Naive thymus-derived CD4-positive, alpha-beta T cell (primary cell): ENCODE measurements at regions not wholly inside any gene's neighbourhood (a gene's known extent, or its start where the extent isn't known, plus 50 kb on each side); places are given as distances from the start of the nearest gene placed in this dataset.

Source experiments
- ATAC-seq: fragments of 150-1000 bp; cut with Tn5 transposase; 2 replicates; pipeline ENCODE4 v1.10.0; 2021; ENCODE audit warnings: mild to moderate bottlenecking, moderate library complexity
- CTCF ChIA-PET: fragments of 350-600 bp; sonication (Branson Sonifier 250); formaldehyde crosslinking; loops from one replicate; lab custom pipeline; 2021; ENCODE audit warnings: antibody characterized with exemption; lab: Charles Lee
- POLR2A ChIA-PET: fragments of 350-600 bp; sonication (Branson Sonifier 250); formaldehyde crosslinking; loops from one replicate; lab custom pipeline; 2021; ENCODE audit warnings: antibody characterized with exemption, inconsistent platforms; lab: Charles Lee
- DNase-seq, 9 donors: peaks; one replicate each; pipeline versions ENCODE4 v3.0.0 to v3.0.0-alpha.2; 2020 to 2022; ENCODE audit warnings: mixed read lengths in 1 of 9
- H3K27ac ChIP-seq: one replicate; pipeline ENCODE4 v1.7.0; 2013; ENCODE audit warnings: mild to moderate bottlenecking, low read depth, low read length, moderate library complexity
- H3K27me3 ChIP-seq, 2 donors: one replicate each; pipeline ENCODE4 v1.7.0; 2013; ENCODE audit warnings: low read length in 2 of 2, mild to moderate bottlenecking in 2 of 2, moderate library complexity in 2 of 2; ENCODE audit not compliant: control insufficient read depth in 2 of 2, insufficient read depth in 2 of 2
- H3K36me3 ChIP-seq, 3 experiments: 1 replicate in 2 of 3; 2 replicates in 1 of 3; pipeline ENCODE4 v1.7.0; 2013; ENCODE audit warnings: low read length in 3 of 3, mild to moderate bottlenecking in 3 of 3, moderate library complexity in 1 of 3; ENCODE audit not compliant: insufficient read depth in 3 of 3, control insufficient read depth in 2 of 3
- H3K4me1 ChIP-seq, 2 donors: one replicate each; pipeline ENCODE4 v1.7.0; 2013; ENCODE audit warnings: low read length in 2 of 2, mild to moderate bottlenecking in 2 of 2, moderate library complexity in 1 of 2; ENCODE audit not compliant: control insufficient read depth in 2 of 2, insufficient read depth in 2 of 2
- H3K4me3 ChIP-seq: 2 replicates; pipeline ENCODE4 v1.7.0; 2013; ENCODE audit warnings: mild to moderate bottlenecking, low read length
- H3K9me3 ChIP-seq, 3 experiments: 1 replicate in 2 of 3; 2 replicates in 1 of 3; pipeline ENCODE4 v1.7.0; 2013; ENCODE audit warnings: low read length in 3 of 3; ENCODE audit not compliant: control insufficient read depth in 2 of 3
- H3K27ac Mint-ChIP-seq, 9 donors: one replicate each; pipeline ENCODE4 v1.8.0; 2020 to 2022; ENCODE audit warnings: mixed read lengths in 9 of 9, mild to moderate bottlenecking in 8 of 9, moderate library complexity in 5 of 9, inconsistent platforms in 2 of 9
- H3K27me3 Mint-ChIP-seq, 5 donors: one replicate each; pipeline ENCODE4 v1.8.0; 2021 to 2022; ENCODE audit warnings: mixed read lengths in 5 of 5, mild to moderate bottlenecking in 1 of 5
- H3K36me3 Mint-ChIP-seq, 5 donors: one replicate each; pipeline ENCODE4 v1.8.0; 2020 to 2022; ENCODE audit warnings: mixed read lengths in 5 of 5, mild to moderate bottlenecking in 3 of 5, inconsistent platforms in 1 of 5
- H3K4me1 Mint-ChIP-seq, 7 donors: one replicate each; pipeline ENCODE4 v1.8.0; 2020 to 2022; ENCODE audit warnings: mixed read lengths in 7 of 7, mild to moderate bottlenecking in 3 of 7, inconsistent platforms in 1 of 7
- H3K4me3 Mint-ChIP-seq, 10 donors: one replicate each; pipeline ENCODE4 v1.8.0; 2020 to 2022; ENCODE audit warnings: mild to moderate bottlenecking in 10 of 10, mixed read lengths in 10 of 10, moderate library complexity in 6 of 10, inconsistent platforms in 2 of 10
- H3K9me3 Mint-ChIP-seq, 11 donors: one replicate each; pipeline ENCODE4 v1.8.0; 2020 to 2022; ENCODE audit warnings: mixed read lengths in 11 of 11, mild to moderate bottlenecking in 4 of 11, inconsistent platforms in 1 of 11, moderate library complexity in 1 of 11
- intact Hi-C, 2 donors: fragments of 100-400 bp; cut with micrococcal nuclease; formaldehyde crosslinking; loops; one replicate each; pipeline ENCODE4 v1.15.1; 2023

DNA sequence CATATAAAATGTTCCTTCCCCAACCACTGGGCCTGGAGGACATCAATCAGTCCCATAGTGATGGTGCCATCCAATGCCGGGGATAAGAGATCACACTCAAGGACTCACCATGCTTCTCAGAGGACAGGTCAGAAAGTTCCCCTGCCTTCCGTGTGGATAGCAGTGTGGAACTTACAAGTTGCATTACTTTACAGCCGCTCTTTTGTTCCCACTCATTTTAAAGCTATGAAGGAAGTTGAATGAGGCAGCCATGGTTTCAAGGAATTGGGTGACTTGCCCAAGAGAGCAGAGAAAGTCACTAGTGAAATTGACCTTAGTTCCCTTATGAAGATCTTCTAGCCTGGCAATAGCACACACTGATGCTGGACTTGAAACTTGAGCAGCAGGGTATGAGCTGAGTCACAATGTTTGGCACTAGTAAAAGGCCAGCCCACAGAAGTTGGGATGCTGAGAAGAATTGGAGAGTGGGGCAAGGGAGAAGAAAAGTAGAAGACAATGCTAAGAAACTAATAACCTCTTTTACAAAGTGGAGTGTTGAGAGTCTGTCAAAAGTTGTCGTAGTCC lies 78.7 kb downstream of the CXCL12 start:
- ChIA-PET POLR2A (no interaction called here), CTCF (no interaction called here)
- Histone ChIP-seq H3K9me3 (no peaks in the 10 kb centered on the region), H3K4me3 (no peak overlapping the region), H3K36me3 (no peaks in the 10 kb centered on the region), H3K27me3 (no peaks in the 10 kb centered on the region), H3K4me1 (peaks cover 0 to 2% of the 10 kb centered on the region in 2 donors), H3K27ac (no peak overlapping the region)
- Mint-ChIP-seq H3K36me3 (no peaks in the 10 kb centered on the region), H3K9me3 (peaks cover 0 to 11% (median 3%) of the 10 kb centered on the region in 11 donors), H3K27me3 (peaks cover 0 to 14% (median 2%) of the 10 kb centered on the region in 5 donors), H3K4me3 (no peak overlapping the region), H3K27ac (no peak overlapping the region), H3K4me1 (peaks cover 0 to 6% (median 2%) of the 10 kb centered on the region in 7 donors)
- intact Hi-C loops = loop anchor here in 1 of 2 donors (10.0 kb wide), 1 partner anchor 559 kb away; no protein-coding TSS in a partner anchor
- no peak for ATAC-seq
- no peak for DNase-seq

DNA sequence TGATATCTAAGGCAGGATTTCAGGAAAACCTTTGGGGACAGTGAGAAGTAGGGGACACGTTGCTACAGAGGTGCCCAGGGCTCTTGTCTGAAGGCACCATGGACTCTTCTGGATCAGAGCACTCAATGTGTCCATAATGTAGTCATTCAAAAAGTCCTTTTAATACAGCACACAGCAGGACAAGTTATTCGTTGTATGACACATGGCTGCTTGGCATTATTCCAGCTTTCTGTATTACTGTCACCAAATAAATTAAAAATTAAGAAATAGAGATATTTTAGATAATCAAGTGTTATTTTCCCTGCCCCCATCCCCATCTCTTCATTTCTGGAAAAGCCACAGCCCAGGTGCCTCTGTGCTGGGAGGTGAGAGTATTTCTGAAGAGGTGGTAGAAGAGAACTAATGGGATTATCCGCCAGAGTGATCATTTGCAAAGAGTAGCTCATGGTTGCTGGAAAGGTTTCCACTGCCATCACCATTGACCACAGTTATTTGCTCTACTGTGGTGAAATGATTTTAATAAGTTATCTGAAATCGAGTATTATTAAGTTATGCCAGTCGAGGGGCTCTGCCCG lies 83.0 kb downstream of the CXCL12 start:
- intact Hi-C loops = loop anchor here in 1 of 2 donors (10.0 kb wide), 1 partner anchor 563 kb away; no protein-coding TSS in a partner anchor
- Histone ChIP-seq H3K9me3 (no peaks in the 10 kb centered on the region), H3K27me3 (no peaks in the 10 kb centered on the region), H3K4me3 (no peak overlapping the region), H3K36me3 (no peaks in the 10 kb centered on the region), H3K27ac (no peak overlapping the region), H3K4me1 (no peaks in the 10 kb centered on the region)
- peaks cover 0 to 11% (median 3%) of the 10 kb centered on the region in 11 donors for H3K9me3 Mint-ChIP-seq
- peaks cover 0 to 14% (median 0%) of the 10 kb centered on the region in 5 donors for H3K27me3 Mint-ChIP-seq
- ChIA-PET CTCF (no interaction called here), POLR2A (no interaction called here)
- no peak overlapping the region for H3K27ac Mint-ChIP-seq
- no peak overlapping the region for H3K4me3 Mint-ChIP-seq
- H3K4me1 Mint-ChIP-seq = no peaks in the 10 kb centered on the region
- H3K36me3 Mint-ChIP-seq = no peaks in the 10 kb centered on the region
- DNase-seq (no peak), ATAC-seq (no peak)

DNA sequence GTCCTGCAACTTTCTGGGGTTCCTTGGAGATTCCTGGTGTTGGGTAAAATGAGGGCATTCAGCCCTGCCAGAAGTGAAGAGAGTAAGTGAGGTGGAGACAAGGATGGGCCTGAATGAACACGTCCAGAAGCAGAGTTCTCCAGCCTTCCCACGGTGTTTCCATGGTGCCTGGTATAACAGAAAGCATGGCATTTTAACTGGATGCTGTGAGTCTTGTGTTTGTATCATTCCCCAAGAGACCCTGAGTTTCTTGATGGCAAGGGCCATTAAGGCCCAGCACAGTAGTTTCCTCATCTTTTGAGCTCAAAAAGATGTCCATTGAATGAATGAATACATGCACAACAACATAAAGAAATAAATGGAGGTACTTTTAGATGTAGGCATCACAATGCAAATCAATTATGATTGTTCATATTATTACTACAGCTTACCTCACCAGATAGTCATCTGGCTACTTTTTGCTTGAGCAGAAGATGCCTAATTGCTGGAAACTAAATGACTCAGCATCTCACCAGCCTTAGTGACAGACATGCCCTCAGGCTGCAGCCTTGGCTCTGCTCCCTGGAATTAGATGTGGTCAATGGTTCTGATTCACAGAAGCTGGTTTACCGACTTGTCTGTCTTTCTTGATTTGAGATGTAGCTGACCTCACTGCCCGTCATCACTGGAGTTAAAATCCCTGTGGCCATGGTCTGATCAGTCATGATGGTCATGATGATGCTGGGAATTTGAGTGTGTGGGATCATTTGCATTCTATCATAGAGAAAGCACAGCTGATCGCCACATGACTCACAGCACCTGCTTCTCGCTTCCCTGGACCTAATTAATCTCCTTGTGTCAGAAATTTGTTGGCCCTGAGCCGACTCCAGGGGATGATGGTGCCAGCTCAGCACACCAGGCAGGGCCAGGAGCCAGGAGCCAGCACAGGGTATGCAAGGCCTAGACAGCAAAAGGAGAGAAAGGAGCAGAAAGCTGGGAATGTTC lies 83.9 kb downstream of the CXCL12 start:
- Mint-ChIP-seq H3K27me3 (peaks cover 0 to 20% (median 0%) of the 10 kb centered on the region in 5 donors), H3K9me3 (peaks cover 0 to 8% (median 3%) of the 10 kb centered on the region in 11 donors), H3K4me1 (no peaks in the 10 kb centered on the region), H3K36me3 (no peaks in the 10 kb centered on the region), H3K4me3 (no peak overlapping the region), H3K27ac (no peak overlapping the region)
- ChIA-PET POLR2A (no interaction called here), CTCF (no interaction called here)
- Histone ChIP-seq H3K27ac (no peak overlapping the region), H3K4me3 (no peak overlapping the region), H3K36me3 (no peaks in the 10 kb centered on the region), H3K4me1 (no peaks in the 10 kb centered on the region), H3K27me3 (no peaks in the 10 kb centered on the region), H3K9me3 (no peaks in the 10 kb centered on the region)
- intact Hi-C loops = loop anchor here in 1 of 2 donors (10.0 kb wide), 1 partner anchor 564 kb away; no protein-coding TSS in a partner anchor
- ATAC-seq (no peak), DNase-seq (no peak)

- Histone ChIP-seq H3K4me1 (no peaks in the 10 kb centered on the region), H3K9me3 (no peaks in the 10 kb centered on the region), H3K36me3 (no peaks in the 10 kb centered on the region), H3K27me3 (no peaks in the 10 kb centered on the region), H3K27ac (no peak overlapping the region), H3K4me3 (no peak overlapping the region)
- H3K4me1 Mint-ChIP-seq = no peaks in the 10 kb centered on the region
- peaks cover 0 to 4% (median 0%) of the 10 kb centered on the region in 11 donors for H3K9me3 Mint-ChIP-seq
- POLR2A ChIA-PET = no interaction called here
- CTCF ChIA-PET = no interaction called here
- no peak for ATAC-seq
- H3K27ac Mint-ChIP-seq = no peak overlapping the region
- intact Hi-C loops = no loop called here
- peaks cover 0 to 6% (median 0%) of the 10 kb centered on the region in 5 donors for H3K27me3 Mint-ChIP-seq
- H3K4me3 Mint-ChIP-seq = no peak overlapping the region
- DNase-seq = no peak
- no peaks in the 10 kb centered on the region for H3K36me3 Mint-ChIP-seq
These were observed 86.2 kb downstream of the CXCL12 start for GRCh38 chr10:44298713-44299112.

DNA sequence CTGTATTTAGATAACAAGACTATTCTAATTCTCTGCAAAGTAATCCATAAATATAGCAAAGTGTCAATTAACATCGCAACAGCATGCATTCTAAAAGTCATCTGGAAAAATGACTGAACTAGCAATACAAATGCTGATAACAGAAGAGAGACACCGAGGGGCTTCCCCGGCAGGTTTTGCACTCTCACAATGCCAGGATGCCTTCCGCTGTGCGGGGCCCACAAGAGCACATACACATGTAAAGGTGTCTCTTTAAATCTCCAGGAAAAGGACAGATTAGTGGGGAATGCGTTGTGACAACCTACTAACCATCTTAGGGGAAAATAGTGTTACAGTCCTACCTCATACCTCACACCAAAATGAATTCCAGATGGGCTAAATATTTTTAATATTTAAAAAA lies 86.9 kb downstream of the CXCL12 start:
- no peak overlapping the region for H3K4me3 ChIP-seq
- Mint-ChIP-seq H3K27me3 (peaks cover 0 to 11% (median 0%) of the 10 kb centered on the region in 5 donors), H3K9me3 (no peaks in the 10 kb centered on the region), H3K4me1 (peaks cover 0 to 2% (median 0%) of the 10 kb centered on the region in 7 donors), H3K27ac (no peak overlapping the region), H3K36me3 (no peaks in the 10 kb centered on the region), H3K4me3 (no peak overlapping the region)
- H3K27ac ChIP-seq = no peak overlapping the region
- ChIA-PET POLR2A (no interaction called here), CTCF (no interaction called here)
- no peaks in the 10 kb centered on the region for H3K9me3 ChIP-seq
- no peaks in the 10 kb centered on the region for H3K27me3 ChIP-seq
- DNase-seq (no peak), ATAC-seq (no peak)
- no peaks in the 10 kb centered on the region for H3K36me3 ChIP-seq
- no peaks in the 10 kb centered on the region for H3K4me1 ChIP-seq
- intact Hi-C loops = no loop called here

DNA sequence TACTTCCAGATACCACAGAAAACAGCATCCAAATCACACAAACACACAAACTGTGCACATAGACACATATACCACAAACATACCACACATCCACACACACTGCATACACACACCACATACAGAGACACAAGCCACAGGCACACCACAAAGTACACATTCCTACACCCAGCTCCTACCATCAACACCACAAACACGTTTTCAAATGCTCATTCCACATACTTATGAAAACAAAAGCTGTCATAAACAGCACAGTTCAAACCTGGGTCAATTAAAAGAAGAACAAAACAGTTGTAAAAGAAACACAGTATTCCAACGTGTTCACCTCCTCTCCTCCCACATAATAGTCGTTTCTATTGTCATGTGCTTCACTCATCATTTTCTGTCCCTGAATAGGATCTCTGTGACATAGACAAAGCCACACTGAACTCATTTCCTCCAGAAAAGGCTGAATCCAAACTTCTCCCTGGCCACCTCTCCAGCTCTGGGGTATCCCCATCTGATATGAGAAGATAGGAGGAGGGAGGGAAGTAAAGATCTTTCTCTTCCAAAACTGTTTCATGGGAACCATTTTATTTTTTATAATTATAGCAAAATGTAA lies 89.2 kb downstream of the CXCL12 start:
- H3K4me1 Mint-ChIP-seq = peaks cover 0 to 2% (median 0%) of the 10 kb centered on the region in 7 donors
- H3K27me3 Mint-ChIP-seq = peaks cover 13 to 26% (median 18%) of the 10 kb centered on the region in 5 donors
- ChIA-PET POLR2A (no interaction called here), CTCF (no interaction called here)
- intact Hi-C loops = no loop called here
- Histone ChIP-seq H3K4me1 (no peaks in the 10 kb centered on the region), H3K27me3 (peaks cover 0 to 5% of the 10 kb centered on the region in 2 donors), H3K27ac (no peak overlapping the region), H3K4me3 (no peak overlapping the region), H3K9me3 (no peaks in the 10 kb centered on the region), H3K36me3 (no peaks in the 10 kb centered on the region)
- H3K36me3 Mint-ChIP-seq = no peaks in the 10 kb centered on the region
- ATAC-seq (no peak), DNase-seq (no peak)
- no peaks in the 10 kb centered on the region for H3K9me3 Mint-ChIP-seq
- no peak overlapping the region for H3K27ac Mint-ChIP-seq
- H3K4me3 Mint-ChIP-seq = no peak overlapping the region
